HG03045 (cell line): ENCODE measurements at regions not wholly inside any gene's neighbourhood (a gene's known extent, or its start where the extent isn't known, plus 50 kb on each side); places are given as distances from the start of the nearest gene placed in this dataset.

Experiments
- ATAC-seq: cut with Tn5 transposase; IDR thresholded peaks from one replicate; pipeline ENCODE4 v1.9.1; 2021; ENCODE audit warnings: mild to moderate bottlenecking, moderate library complexity; ENCODE audit not compliant: unreplicated experiment

DNA sequence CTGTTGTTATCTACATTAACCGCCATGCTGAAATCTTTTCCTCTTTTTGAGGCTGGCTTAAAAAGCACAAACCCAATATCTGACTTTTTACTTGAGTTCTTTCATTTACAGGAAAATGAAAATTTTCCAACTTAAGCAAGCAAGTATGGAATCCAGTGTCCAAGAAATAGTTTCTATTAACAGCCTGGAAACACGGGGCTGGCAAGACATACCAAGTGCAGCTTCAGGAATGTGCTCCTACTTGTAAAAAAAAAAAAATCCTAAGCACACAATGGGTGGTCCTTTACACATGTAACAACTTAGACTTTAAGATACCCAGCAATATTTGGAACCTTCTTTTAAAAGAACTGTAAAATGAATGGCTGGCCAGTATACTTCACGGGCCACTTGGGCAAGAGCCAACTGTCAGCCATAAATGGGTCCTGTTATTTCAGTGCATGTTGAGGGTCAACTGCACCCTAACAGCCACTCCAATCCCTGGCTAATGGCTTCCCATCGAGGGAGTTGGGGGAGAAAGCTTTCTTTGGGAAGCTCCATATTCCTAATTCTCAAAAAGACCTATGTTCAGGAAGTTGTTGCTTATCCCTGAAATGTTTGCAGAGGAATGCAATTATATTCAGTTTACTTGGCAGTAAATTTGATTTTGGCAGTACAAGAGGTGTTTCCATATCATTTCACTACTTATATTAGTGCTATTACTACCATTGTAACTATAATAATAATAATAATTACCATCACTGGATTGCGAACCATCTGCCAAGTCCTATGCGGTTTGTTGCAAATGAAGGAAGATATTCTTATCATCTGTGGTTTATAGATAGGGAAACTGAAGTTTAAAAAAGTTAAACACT lies 236.4 kb upstream of the TMEM72 start:
- no peak for ATAC-seq

DNA sequence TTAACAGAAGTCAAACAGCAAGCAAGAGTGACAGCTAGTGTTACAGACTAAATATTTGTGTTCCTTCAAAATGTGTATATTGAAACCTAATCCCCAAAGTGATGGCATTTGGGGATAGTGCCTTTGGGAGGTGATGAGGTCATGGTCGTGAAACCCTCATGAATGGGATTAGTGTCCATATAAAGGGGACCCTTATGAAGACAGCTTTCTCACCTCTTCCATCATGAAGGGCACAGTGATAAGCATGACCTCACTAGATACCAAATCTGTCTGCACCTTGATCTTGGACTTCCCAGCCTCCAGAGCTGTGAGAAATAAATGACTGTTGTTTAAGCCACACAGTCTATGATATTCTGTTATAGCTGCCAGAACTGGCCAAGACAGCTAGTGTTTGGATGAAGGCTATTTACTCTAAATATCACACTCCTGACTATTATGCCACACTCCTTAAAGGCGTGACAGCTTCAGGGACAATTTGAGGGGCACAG lies 235.7 kb upstream of the TMEM72 start:
- no peak for ATAC-seq

DNA sequence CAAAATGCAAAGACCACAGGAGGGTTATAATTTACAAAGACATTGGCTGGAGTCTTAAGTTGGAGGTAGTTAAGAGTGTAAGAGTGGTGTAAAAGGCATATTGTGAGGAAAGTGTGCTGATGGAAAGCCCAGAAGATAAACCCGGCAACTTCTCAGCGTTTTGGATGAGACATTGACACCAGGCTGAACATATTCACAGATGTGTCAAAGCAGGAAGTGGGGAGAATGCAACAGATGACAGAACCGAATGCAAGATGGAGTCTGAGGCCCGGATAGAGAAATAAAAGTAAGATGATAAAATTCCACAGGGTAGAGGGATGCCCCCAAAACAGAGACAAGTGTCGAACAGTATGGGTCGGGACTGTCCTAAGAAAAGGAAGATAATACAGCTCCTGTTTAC lies 230.4 kb upstream of the TMEM72 start:
- no peak for ATAC-seq

DNA sequence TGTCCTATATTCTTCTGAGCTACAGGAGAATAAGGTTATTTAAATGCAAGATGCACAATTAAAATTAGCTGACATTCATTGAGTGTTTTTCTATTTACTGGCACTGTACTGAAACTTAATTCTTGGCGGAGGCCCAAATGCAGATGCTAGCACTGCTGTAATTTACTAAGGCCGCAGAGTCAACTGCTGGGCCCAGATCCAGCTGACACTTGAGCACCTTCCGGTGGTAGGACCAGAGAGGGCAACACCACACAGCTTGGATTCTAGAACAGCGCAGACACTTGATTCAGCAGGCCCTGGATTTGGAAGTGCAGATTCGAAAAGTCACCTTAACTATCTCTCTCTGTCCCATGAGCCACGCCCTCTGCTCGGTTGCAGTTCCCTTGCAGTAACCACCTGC lies 228.6 kb upstream of the TMEM72 start:
- no peak for ATAC-seq

DNA sequence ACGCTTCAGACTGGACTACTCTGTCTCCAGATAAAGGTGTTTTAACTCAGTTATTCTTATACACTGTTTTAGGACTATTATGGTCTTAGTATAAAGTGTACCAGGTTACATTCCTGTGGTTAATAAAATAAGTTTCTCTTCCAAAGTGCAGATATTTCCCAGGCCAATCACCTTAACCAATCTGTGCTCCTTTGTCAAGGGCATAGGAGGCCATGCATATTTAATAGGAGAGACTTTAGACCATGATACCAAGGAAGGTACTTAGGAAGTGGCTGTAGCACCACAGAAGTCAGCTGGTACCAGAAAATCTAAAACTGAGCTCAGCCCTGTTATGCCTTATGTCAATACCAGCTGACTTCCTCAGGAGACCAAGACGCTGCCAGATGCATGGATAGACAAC lies 226.5 kb upstream of the TMEM72 start:
- ATAC-seq, result no peak

DNA sequence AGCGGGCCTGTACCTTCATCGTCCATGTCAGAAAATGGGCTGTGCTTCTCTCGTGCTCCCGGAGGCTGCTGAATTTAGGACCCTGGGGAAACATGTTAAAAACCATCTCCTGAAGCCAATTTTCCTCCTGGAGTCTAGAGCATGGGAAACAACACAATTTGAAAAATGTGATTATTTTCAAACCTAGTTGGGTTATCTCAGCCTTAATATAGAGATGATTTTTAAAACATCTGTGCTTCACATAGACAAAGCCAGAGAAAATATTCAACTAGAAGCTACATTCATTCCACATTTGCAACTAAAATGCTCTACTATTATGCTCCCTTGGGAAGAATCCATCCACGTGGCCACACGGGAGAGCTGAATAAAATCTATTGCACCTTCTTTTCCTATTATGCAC lies 225.9 kb upstream of the TMEM72 start:
- ATAC-seq, result no peak

DNA sequence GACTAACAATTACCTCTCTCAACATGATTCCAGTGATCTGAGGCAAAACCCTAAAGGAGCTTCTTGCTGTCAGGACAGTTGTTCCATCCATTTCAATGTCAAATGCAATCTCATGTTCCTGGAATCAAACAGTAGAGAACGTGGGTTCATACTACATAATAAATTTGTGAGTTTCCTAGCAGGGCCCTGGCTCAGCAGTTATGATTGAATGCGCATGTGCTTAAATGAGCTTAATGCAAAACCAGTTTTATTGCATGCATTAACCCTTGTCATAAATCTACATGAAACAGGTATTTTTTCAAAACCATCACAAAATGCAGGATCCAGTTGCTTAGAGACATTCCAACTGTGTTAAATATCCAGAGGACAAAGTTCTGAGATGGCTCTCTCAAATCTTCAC lies 225.4 kb upstream of the TMEM72 start:
- no peak for ATAC-seq

DNA sequence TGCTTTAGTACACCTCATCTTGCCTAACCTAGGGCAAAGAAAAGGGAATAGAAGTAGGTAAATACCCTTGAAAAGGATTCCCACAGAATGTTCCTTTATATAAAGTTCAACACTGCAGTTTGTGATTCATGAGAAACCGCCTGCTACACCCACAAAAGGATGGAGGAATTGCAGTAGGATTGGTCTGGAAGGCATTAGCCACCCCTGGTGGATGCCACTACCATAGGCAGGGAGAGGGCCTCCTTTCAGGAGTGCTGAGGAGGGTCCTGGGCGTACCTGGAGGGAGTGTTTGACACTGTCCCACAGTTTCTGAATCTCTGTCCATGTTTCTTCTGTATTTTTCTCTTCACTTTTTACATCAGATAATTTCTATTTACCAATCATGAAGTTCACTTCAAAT lies 221.8 kb upstream of the TMEM72 start:
- no peak for ATAC-seq

DNA sequence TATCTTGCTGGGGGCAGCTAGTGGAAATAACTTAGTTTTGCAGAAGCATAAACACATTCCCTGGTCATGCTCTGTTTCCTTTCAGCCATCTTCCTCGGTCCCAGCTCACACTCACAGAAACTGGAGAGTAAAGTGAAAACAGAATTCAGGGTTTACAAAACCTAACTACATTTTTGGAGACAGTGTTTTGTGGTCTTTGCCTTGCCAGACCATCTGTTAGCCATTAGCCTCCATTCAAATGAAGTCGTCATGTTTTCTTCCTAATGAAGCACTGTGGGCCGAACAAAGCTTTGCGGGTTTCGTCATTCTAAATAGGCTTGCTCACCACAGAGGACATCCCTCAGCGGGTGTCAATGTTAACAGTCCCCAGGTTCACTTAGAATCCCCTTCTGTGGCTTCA lies 214.6 kb upstream of the TMEM72 start:
- no peak for ATAC-seq

DNA sequence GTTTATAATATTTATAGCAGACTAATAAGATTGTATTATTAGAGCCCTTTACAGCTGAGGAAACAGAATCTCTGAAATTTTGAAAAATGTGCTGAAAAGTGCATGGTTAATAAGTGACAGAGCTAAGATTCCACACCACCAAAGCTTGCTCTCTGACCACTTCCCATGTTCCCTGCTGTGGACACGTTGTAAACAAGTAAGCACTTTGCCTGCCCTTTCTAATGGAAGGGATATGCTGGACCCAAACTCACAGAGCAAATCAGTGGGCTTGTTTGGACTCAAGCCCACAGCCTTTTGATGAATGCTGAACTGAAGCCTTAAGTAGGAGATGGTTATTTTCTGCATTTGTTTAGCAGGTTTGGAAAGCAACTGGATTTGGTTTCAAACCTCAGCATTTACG lies 214.0 kb upstream of the TMEM72 start:
- no peak for ATAC-seq

DNA sequence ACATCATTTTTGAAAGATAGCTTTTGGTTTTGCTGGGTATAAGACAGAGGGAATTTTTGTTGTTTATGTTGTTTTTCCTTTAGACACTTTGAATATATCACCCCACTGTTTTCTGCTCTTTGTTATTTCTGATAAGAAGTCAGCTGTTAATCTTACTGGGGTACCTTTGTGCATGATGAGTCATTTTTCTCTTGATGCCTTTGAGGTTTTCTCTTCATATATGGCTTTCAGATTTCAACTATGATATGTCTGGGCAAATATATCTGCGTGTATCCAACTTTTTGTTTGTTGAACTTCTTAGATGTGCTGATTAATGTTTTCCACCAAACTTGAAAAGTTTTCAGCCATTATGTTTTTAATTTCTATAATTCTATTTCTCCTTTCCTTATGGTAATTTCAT lies 208.6 kb upstream of the TMEM72 start:
- no peak for ATAC-seq

DNA sequence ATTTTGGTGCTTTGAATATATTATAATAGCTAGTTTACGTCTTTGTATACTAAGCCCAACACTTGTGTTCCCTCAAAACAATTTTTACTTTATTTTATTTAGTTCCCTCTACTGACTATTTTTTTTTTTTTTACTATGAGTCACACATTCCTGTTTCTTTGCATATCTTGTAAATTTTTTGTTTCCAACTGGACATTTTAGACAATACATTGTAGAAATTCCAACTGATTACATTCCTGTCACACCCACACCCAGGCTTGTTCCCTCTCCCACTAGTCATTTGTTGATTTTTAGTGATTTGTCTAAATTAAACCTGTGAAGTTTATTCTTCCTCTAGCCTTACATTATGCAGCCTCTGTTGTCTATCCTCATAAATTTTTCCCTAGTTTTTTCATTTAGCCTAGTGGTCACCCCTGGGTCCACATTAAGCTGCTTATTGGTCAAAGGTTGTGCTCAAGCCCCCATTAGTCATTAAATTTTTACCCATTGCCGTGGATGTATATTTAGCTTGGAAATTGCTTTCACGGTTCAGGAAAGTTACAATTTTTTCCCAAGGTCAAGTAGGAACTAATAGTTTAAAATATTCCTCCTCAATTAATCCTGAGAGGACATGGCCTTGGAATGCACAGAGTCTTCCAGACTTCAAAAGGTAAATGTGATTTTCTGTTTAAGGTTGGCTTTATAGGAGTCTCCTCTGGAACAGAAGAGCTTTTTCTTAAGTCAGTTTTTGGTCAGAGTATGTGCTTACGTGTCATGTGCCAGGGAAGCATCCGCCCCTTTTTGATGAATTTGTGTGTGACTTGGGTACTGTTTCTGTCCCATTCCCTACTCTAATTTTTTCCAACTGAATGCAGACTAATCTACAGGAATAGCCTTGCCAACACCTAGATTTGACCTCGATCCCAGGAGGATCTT lies 207.6 kb upstream of the TMEM72 start:
- ATAC-seq, result no peak

DNA sequence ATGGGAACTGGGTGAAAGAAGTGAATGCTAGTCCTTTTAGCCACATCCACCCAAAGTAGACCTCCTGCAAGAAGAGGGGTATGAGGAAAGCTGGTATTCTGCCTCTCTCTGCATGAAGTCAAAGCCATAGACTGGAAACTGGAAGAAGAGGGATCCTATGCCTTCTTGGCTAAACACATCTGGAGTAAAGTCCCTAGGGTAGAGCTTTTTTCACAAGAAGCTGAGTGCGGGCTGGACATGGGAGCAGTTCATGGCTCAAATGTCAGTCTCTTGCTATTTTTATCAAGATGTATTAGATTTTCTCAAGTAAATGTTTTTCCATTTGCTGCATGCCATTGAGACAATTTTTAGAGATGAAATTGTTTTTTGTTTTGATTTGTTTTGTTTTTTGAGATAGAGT lies 206.5 kb upstream of the TMEM72 start:
- ATAC-seq, result no peak

DNA sequence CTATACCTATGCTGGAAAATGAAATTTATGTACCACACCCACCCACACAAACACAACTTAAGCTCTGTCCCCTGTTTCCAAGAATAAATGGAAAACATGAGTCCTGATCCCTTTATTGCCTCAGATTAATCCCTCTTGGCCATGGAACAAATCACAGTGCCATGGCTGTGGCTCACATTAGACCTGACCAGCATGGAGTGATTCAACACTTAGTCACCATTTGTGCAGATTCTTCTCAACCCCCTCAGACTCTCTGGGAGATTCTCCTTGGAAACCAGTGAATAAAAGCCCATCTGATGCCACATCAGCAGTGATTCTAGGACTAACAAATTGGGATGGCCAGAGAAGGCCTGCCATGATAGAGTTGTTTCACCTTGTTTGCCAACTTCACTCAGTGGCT lies 204.4 kb upstream of the TMEM72 start:
- ATAC-seq, result no peak

DNA sequence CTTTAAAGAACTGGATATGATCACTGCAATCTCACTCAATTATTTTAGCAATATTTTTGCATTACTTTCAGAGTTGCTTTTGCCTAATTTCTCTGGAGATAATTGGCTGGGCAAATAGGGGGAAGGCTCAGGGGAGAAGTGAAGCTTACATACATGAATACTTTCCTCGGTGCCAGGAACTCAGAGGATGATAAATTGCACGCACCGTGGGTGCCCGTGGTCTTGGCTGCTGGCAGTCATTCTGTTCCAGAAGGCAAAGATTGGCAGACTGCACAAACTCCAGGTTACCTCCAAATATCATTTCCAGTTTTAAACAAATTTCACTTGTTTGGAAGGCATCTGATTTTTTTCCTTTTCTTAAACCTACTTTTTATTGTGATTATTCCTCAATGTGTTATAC lies 197.8 kb upstream of the TMEM72 start:
- ATAC-seq, result no peak

DNA sequence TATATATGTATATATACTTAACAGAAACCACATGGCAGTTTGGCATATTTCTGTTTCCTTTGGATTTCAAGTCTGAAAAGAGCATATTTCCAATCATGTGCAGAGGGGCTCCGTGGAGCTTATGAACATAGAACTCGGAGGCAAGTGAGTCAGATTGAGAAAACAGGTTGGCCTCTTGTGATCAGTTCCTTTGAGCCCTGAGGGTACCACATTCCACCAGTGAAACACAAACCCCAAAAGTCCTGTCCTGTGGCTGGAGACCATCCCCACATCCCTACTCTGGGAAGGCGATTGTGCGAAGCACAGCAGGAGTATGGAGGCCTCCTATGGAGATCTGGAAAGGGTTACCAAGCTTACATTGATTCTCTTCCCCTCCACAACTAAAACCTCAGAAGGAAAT lies 196.7 kb upstream of the TMEM72 start:
- no peak for ATAC-seq

DNA sequence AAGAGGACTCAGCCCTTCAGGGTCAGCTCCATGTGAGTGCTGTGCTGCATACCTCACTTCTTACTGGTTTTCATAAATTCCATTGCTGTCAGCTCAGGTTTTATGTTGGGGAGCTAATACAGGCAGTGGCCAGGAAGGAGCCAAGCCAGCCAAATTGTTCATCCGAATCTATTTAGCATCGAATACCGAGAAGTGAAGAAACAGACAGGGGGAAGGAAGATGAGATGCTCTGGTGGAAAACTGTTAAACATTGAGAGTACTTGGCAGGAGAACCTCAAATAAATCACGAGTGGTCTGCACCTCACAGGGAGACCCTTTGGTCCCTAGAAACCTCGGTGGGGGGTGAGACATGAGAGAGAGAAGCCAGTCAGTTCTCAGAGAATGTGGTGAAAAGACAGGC lies 196.0 kb upstream of the TMEM72 start:
- ATAC-seq, result no peak

DNA sequence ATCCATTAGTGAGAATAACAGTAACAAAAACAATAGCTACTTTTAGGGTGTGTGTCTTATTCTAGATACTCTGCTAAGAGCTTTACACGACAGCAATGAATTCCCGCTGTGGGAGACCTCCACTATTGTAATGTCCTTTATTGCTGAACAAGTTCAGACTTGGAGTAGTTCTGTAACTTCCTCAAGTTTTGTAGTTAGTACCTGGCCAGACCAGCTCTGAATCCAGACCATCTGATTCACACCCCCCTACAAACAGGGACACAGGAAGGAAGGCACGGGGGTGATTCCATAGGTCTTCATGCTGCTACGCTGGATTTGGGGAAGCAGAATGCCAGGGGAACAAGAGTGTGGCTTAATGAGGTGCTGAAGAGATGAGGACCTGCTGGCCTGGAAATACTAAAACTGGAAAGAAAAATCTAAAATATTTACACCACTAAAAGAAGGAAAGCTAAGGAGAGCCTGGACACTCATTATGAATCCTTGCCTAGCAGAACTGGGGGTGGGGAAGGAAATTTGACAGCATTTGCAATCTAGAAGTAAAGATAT lies 194.6 kb upstream of the TMEM72 start:
- no peak for ATAC-seq

DNA sequence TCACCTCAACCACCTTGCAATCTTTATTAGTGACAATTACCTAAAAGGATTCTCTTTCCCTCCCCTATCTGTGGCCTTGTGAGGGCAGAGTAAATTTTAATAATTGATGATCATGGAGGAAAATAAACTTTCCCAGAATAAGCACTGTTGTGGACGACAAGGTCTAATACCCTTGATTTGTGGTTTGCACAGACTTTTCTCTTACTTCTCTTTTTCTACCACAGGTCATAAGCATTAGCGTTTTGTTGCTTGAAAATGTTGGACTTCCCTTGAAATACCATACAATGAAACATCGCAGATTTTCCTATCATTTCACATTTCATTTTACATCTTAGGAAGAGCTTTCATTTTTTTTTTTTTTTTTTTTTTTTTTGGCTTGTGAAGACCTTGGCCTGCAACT lies 188.1 kb upstream of the TMEM72 start:
- no peak for ATAC-seq

DNA sequence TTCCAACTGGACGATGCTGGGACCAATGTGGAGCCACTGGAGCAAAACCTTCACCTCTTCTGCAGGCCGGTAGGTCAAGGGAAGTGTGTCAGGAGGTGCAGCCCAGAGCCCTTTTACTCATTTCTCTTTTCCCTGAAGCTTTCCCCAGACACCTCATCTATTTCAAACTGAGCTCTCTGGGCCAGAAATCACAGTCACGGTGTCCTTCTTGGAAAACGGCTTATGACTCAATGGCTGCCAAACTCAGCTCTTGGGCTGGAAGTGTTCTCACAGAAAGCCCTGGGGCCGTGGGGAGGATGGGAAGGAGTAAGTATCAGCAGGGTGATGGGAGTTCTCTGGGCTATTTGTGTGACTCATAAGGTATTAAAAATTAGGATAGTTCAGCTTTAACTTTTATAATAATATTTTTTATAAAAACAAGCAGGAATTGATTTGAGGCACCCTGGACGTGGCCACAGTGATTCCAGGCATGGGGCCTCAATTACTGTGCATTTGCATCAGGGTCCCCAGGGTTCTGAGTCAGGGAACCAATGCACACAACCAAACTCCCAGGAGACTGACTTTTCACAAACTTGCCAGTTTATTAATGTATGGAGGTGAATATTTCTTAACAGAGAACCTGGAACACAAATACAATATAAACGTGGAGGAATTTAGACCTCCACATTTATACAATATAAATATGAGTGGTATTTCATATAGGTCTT lies 187.4 kb upstream of the TMEM72 start:
- ATAC-seq, result no peak
